ENCODE measurements at regions not wholly inside any gene's neighbourhood (a gene's known extent, or its start where the extent isn't known, plus 50 kb on each side); places are given as distances from the start of the nearest gene placed in this dataset.

DNA sequence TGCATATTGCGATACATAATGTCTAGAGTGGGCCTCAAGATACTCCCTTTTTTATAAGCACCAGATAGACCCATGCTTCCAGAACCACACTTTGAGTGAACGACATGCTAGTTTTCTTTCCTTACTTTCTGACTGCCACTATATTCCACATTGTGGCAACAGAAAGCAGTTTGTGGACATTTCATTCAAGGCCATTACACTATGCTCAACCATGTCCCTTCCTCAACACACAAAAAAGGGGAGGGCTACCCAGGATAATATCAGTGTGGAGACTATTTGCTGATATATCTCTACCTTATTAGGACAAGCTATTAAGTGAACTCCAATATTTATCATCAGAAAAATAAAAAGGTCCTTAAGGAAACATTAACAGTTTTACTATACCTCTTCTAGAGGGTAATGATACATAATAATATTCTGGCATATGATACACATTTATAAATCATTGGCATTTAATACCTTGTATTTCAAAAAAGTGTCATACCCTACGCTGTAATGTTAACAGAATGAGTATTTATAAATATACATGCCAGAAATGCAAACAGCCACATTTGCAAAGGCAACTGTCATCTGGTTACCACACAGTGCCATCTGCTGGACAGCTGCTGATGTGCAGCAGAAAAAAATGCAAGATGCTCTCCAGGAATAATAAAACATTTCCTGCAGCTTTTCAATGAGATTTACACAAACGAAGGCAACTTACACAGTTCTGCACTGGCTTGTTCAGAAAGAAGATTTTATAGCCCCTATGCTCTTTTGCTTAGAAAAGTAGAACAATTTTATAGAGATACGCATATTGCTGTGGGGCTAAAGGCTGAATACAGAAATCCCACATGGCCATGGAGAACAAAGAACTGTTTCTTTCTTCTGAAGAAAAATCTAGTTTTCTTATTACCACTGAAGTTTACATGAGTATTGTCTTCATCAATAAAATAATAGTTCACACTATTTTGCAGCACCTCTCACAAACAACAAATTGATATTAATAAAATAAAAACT, 182.2 kb upstream of the GRIP1 start:
- TF ChIP-seq, protein P1, sequence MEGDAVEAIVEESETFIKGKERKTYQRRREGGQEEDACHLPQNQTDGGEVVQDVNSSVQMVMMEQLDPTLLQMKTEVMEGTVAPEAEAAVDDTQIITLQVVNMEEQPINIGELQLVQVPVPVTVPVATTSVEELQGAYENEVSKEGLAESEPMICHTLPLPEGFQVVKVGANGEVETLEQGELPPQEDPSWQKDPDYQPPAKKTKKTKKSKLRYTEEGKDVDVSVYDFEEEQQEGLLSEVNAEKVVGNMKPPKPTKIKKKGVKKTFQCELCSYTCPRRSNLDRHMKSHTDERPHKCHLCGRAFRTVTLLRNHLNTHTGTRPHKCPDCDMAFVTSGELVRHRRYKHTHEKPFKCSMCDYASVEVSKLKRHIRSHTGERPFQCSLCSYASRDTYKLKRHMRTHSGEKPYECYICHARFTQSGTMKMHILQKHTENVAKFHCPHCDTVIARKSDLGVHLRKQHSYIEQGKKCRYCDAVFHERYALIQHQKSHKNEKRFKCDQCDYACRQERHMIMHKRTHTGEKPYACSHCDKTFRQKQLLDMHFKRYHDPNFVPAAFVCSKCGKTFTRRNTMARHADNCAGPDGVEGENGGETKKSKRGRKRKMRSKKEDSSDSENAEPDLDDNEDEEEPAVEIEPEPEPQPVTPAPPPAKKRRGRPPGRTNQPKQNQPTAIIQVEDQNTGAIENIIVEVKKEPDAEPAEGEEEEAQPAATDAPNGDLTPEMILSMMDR (IDR thresholded peaks at IDR 0.05): peak; percentile 72 to 90 (median 86)
- no peak for TF ChIP-seq POLR2A (IDR thresholded peaks at IDR 0.05)
